ENCODE measurements at regions not wholly inside any gene's neighbourhood (a gene's known extent, or its start where the extent isn't known, plus 50 kb on each side); places are given as distances from the start of the nearest gene placed in this dataset.

- no peak overlapping the region for H3K4me3 ChIP-seq (ENCODE audit: low read depth in 1 of 3, low read length in 3 of 3)
- no peak overlapping the region for H3K9ac ChIP-seq (ENCODE audit: low read depth in 1 of 2, low read length in 2 of 2)
- no peak overlapping the region for H3K27ac ChIP-seq (ENCODE audit: low read depth in 1 of 2, low read length in 2 of 2)
- TF ChIP-seq EGR1 (IDR thresholded peaks at IDR 0.05; ENCODE audit: low read depth in 2 of 2) = no peak
- no peak for TF ChIP-seq ZBTB33 (IDR thresholded peaks at IDR 0.05)
- TF ChIP-seq REST (IDR thresholded peaks at IDR 0.05) = no peak
- no peak for TF ChIP-seq TAF1 (conservative IDR thresholded peaks at IDR 0.05)
- no peak for TF ChIP-seq ATF3 (IDR thresholded peaks at IDR 0.05)
- no peak for TF ChIP-seq HNF4A (conservative IDR thresholded peaks at IDR 0.05)
- no peak for TF ChIP-seq SP1 (IDR thresholded peaks at IDR 0.05)
- no peak for TF ChIP-seq GABPA (IDR thresholded peaks at IDR 0.05 in 1 of 2, conservative IDR thresholded peaks at IDR 0.05 in 1 of 2)
- no peak for TF ChIP-seq HNF4G (IDR thresholded peaks at IDR 0.05)
- no peak for TF ChIP-seq FOXA1 (IDR thresholded peaks at IDR 0.05)
- TF ChIP-seq CTCF (IDR thresholded peaks at IDR 0.05; ENCODE audit: low read depth, low read length, missing input control) = no peak
- no peak for TF ChIP-seq NR2F2 (IDR thresholded peaks at IDR 0.05)
- TF ChIP-seq YY1 (IDR thresholded peaks at IDR 0.05) = no peak
- TF ChIP-seq FOXA2 (IDR thresholded peaks at IDR 0.05) = no peak
- no peak for TF ChIP-seq RAD21 (IDR thresholded peaks at IDR 0.05)
- no peak for TF ChIP-seq JUND (IDR thresholded peaks at IDR 0.05)
- TF ChIP-seq MAX (IDR thresholded peaks at IDR 0.05) = no peak
- no peak for TF ChIP-seq RXRA (IDR thresholded peaks at IDR 0.05)
- no peaks in the 10 kb centered on the region for H3K36me3 ChIP-seq (ENCODE audit: control insufficient read depth in 4 of 4, insufficient read depth in 3 of 4, low read depth in 1 of 4, low read length in 3 of 4)
- no peaks in the 10 kb centered on the region for H3K9me3 ChIP-seq (ENCODE audit: control insufficient read depth in 4 of 4, low read length in 3 of 4)
- peaks cover 0 to 3% (median 0%) of the 10 kb centered on the region in 4 donors for H3K27me3 ChIP-seq (ENCODE audit: control insufficient read depth in 4 of 4, insufficient read depth in 4 of 4, low read length in 3 of 4)
- H3K4me1 ChIP-seq (ENCODE audit: control insufficient read depth in 4 of 4, insufficient read depth in 4 of 4, low read length in 3 of 4) = no peaks in the 10 kb centered on the region
- WGBS = 69% methylated on average over 2 of the region's 2 CpGs
- no peak for DNase-seq (ENCODE audit: low spot score)
These were observed 188.4 kb upstream of the GNPDA2 start for GRCh38 chr4:44914748-44915147.

Measured in liver (tissue), 8 donors.